SK-N-SH (cell line): ENCODE measurements at regions not wholly inside any gene's neighbourhood (a gene's known extent, or its start where the extent isn't known, plus 50 kb on each side); places are given as distances from the start of the nearest gene placed in this dataset.

Source experiments
- CHD2 ChIP-seq: fragments of 150-350 bp; IDR thresholded peaks from 2 replicates; pipeline ENCODE4 v1.6.1; 2018; ENCODE audit warnings: low read length; ENCODE audit not compliant: partially characterized antibody
- NRF1 ChIP-seq: IDR thresholded peaks from 2 replicates; pipeline ENCODE4 v1.6.1; 2012; ENCODE audit warnings: low read depth, mild to moderate bottlenecking, low read length
- POLR2AphosphoS5 ChIP-seq: IDR thresholded peaks from 2 replicates; pipeline ENCODE4 v1.6.1; 2012; ENCODE audit warnings: low read depth, low read length
- RAD21 ChIP-seq: IDR thresholded peaks from 2 replicates; pipeline ENCODE4 v1.6.1; 2012; ENCODE audit warnings: mild to moderate bottlenecking, low read length
- RCOR1 ChIP-seq: fragments of 150-350 bp; IDR thresholded peaks from 2 replicates; pipeline ENCODE4 v1.6.1; 2017; ENCODE audit warnings: antibody characterized with exemption, low read length
- RFX5 ChIP-seq: IDR thresholded peaks from 2 replicates; pipeline ENCODE4 v1.6.1; 2012; ENCODE audit warnings: mild to moderate bottlenecking, improper control_type of control experiment, low read length
- TAF1 ChIP-seq: IDR thresholded peaks from 2 replicates; pipeline ENCODE4 v1.6.1; 2012; ENCODE audit warnings: low read depth, mild to moderate bottlenecking, low read length, moderate library complexity, borderline replicate concordance
- TF ChIP-seq, protein P1 (sequence below): fragments of 200-600 bp; sonication (generic); IDR thresholded peaks from 2 replicates; pipeline ENCODE4 v1.6.1; 2017; ENCODE audit warnings: antibody characterized with exemption, mild to moderate bottlenecking, moderate library complexity
- TF ChIP-seq, protein P2 (sequence below): IDR thresholded peaks from 2 replicates; pipeline ENCODE4 v1.4.0; 2012; ENCODE audit warnings: low read depth, borderline replicate concordance

DNA sequence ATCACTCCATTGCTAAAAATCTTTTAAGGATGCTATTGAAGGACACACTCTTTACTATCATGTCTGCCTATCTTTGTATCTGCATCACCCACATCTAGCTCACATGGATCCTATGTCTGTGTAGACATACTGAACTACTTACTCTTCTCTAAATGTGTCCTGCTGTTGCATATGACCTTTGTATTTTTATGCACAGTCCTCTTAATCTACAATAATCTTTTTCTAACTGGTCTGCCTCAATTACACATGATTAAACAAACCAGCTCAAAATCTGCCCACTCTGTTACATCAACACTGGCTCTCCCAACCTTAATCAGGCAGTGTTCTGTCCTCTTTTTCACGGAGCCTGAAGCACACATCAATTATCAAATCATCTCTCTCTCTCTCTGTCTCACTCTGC lies 316.3 kb upstream of the MGAT4C start:
- TF ChIP-seq, protein P1, sequence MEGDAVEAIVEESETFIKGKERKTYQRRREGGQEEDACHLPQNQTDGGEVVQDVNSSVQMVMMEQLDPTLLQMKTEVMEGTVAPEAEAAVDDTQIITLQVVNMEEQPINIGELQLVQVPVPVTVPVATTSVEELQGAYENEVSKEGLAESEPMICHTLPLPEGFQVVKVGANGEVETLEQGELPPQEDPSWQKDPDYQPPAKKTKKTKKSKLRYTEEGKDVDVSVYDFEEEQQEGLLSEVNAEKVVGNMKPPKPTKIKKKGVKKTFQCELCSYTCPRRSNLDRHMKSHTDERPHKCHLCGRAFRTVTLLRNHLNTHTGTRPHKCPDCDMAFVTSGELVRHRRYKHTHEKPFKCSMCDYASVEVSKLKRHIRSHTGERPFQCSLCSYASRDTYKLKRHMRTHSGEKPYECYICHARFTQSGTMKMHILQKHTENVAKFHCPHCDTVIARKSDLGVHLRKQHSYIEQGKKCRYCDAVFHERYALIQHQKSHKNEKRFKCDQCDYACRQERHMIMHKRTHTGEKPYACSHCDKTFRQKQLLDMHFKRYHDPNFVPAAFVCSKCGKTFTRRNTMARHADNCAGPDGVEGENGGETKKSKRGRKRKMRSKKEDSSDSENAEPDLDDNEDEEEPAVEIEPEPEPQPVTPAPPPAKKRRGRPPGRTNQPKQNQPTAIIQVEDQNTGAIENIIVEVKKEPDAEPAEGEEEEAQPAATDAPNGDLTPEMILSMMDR: no peak
- TF ChIP-seq TAF1 (no peak), RFX5 (no peak), POLR2AphosphoS5 (no peak), RAD21 (no peak), RCOR1 (0 out of 2 replicates have a peak, but pooled peaks have one; percentile 40), NRF1 (no peak), CHD2 (peak; percentile 11)
- TF ChIP-seq, protein P2, sequence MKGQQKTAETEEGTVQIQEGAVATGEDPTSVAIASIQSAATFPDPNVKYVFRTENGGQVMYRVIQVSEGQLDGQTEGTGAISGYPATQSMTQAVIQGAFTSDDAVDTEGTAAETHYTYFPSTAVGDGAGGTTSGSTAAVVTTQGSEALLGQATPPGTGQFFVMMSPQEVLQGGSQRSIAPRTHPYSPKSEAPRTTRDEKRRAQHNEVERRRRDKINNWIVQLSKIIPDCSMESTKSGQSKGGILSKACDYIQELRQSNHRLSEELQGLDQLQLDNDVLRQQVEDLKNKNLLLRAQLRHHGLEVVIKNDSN: no peak
